Suppressor macrophage treated with lipopolysaccharide for 4 hours (primary cell): ENCODE measurements at regions not wholly inside any gene's neighbourhood (a gene's known extent, or its start where the extent isn't known, plus 50 kb on each side); places are given as distances from the start of the nearest gene placed in this dataset.
"Not testable (repeated sequence)": the region's sequence is repeated elsewhere in the genome, so short reads cannot be mapped to it uniquely, and the experiment has no call there.

ENCODE experiments used
- DNase-seq: peaks from one replicate; pipeline ENCODE4 v3.0.0-alpha.2; 2020

DNA sequence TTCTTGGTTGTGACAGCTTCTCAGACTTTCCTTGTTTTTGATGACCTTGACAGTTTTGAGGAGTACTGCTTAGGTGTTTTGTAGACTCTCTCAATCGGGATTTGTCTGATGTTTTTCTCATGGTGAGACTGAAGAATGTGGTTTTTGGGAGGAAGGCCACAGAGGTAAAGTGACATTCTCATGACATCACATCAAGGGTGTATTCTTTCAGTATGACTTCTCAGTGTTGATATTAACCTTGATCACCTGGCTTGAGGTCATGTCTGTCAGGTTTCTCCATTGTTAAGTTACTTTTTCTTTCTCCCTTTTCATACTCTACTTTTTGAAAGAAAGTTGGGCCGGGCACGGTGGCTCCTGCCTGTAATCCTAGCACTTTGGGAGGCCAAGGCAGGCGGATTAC lies 269.9 kb downstream of the ZNF37A start:
- not testable (repeated sequence) for DNase-seq

DNA sequence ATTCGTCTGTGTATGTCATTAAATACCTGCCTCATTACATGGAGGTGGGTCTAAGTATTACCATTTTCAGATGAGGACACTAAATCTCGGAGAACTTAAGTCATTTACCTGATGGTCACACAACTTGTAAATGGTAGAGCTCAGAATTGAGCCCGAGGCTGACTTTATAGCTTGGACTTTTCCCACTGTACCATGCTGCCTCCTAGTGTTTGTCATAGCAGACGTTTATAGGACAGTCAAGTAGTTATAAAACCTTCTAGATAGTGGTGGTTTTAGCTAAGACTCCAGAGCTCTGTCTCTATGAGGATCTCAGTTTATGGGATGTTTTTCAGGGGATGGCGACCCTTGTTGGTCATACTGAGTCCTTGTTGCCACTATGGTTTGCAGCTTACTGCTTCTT lies 271.8 kb downstream of the ZNF37A start:
- peak; percentile 37 for DNase-seq

DNA sequence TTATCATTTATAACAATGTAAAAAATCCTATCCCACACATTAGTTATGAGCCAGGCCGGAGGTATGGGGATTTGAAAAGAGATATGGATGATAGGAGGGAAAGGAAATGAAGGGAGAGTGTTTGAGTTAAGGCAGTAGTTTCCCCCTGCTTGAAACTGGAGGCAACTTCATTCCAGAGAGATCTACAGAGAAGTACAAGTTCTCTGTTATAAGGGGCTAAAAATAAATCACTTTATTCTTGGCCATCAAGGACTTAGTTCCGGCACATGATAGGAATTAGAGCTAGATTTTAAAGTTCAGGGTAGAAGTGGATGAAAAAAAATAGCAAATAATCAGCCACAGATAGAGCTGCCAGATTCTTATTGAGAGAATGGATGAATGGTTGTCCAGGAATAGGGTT lies 289.7 kb downstream of the ZNF37A start:
- DNase-seq = not testable (repeated sequence)

DNA sequence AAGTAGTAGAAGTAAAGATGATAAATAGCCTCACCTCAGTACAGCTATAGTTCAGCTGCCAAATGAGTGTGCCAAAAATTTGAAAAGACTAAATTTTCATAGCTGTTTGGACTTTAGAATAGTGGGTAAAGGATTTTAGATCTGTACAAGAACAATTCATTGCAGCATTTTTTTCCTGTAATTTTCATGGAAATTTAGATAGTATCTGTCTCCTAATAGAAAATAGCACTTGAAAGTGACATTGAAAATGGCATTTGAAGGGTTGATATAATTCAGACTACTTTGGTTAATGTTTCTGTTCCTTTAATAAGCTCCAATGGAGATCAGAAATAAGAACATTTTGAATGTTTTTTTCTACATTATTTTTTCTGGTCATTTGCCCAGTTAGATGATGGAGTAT lies 292.7 kb downstream of the ZNF37A start:
- DNase-seq = not testable (repeated sequence)

DNA sequence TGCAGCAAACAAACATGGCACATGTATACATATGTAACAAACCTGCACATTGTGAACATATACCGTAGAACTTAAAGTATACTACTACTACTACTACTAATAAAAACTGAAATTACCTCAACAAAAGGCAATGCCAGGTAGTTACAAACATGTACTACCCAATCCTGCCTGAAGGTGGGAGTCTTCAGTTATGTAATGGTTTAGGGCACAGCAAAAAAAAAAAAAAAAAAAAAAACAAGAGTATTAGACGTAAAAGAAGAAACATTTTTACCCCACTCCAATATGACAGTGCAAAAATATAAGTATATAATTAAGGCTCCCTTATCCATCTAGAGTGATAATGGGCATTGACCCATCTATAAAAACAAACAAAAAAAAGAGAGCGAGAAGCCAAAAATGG lies 296.6 kb downstream of the ZNF37A start:
- DNase-seq = peak; percentile 10

DNA sequence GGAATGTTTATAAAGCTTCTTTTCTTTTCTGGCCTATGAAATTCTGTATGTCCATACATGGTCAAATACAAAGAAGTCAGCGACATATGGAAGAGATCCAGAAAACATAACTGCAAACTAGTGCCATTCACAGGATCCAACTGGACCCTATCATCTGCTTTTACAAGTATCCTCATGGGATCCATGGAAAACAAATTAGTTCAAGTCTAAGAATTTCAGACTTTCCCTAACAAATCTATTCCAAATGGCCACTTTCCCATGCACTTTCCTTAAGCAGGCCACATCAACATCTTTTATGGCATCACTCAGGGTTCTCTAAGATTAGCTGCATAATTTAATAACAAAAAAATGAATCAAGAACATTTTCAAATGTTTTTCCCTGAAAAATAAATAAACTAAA lies 301.3 kb downstream of the ZNF37A start:
- not testable (repeated sequence) for DNase-seq

DNA sequence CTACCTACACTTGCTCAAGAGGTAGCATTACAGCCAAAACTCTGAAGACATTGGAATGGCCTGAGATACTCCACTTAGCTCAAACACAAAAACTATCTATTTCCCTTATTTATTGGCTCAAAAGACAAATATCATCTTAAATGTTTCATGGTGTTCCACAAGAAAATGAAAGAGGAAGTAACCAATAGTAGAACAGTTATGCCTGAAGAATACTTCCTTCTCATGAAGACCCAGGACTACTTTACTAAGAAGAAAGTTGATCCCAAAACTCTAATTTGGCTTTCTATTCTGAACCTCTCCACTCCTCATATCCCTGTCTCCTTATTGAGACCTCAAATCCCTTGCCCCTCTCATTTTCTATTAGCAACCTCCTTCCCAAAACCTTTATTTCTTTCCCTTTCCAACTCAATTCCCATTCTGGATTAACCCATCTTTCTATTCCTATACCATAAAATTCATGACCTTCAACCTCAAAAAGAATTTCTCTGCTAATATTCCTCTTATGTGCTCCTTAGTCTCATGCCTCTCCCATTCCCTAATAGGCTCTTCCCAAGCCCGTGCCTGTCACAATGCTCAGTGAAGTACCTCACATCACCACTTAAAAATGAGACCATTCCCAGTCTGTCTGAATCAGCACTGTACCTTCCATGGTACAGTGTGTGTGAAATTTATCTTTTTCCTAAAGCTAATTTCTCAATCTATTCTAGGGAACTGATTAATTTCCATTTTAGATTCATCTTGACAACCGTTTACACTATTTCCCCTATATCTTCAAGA lies 302.2 kb downstream of the ZNF37A start:
- peak; percentile 18 for DNase-seq

DNA sequence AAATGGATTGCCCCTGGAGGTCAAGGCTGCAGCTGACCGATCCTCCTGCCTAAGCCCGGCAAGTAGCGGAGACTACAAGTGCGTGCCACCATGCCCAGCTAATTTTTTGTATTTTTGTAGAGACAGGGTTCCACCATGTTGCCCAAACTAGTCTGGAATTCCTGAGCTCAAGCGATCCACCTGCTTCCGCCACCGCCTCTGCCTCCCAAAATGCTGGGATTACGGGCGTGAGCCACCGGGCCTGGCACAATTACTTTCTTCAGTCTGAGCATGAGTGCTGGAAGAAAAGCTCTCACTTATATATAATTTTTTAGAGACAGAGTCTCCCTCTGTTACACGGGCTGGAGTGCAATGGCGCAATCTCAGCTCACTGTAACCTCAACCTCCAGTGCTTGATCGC lies 307.4 kb downstream of the ZNF37A start:
- DNase-seq = not testable (repeated sequence)

DNA sequence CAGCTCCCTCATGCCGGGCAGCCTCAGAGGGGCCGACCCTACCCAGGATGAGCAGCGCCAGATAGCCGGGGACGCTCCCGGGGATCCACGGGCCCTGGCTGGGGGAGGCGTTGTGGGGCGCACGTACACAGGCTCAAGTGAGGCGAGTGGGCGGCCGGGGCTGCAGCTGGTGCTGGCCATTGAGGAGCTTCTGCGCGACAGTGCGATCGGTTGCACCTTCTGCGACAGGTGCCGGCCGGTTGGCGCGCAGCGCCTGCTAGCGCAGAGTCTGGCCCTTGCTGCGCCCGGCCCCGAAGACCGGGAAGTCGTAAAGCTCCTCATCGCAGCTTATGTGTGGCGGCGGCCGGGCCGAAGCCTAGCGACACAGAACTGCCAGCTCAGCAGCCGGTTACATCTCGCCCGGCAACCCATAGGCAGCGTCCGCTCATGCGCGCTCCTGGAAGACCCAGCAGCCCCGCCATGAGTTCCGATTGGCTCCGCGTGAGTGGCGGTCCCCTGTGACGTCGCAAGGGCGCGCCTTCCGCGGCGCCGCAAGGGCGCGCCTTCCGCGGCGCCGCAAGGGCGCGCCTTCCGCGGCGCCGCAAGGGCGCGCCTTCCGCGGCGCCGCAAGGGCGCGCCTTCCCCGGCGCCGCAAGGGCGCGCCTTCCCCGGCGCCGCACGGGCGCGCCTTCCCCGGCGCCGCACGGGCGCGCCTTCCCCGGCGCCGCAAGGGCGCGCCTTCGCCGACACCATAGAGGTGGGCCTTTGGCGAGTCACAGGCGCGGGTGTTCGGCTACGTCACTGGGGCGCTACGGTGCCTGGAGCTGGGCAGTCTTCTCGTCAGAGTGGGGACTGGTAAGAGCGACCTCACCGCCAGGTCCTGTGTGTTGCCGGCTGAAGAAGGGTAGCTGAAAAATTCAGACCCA lies 308.6 kb downstream of the ZNF37A start:
- DNase-seq = peak; percentile 95

DNA sequence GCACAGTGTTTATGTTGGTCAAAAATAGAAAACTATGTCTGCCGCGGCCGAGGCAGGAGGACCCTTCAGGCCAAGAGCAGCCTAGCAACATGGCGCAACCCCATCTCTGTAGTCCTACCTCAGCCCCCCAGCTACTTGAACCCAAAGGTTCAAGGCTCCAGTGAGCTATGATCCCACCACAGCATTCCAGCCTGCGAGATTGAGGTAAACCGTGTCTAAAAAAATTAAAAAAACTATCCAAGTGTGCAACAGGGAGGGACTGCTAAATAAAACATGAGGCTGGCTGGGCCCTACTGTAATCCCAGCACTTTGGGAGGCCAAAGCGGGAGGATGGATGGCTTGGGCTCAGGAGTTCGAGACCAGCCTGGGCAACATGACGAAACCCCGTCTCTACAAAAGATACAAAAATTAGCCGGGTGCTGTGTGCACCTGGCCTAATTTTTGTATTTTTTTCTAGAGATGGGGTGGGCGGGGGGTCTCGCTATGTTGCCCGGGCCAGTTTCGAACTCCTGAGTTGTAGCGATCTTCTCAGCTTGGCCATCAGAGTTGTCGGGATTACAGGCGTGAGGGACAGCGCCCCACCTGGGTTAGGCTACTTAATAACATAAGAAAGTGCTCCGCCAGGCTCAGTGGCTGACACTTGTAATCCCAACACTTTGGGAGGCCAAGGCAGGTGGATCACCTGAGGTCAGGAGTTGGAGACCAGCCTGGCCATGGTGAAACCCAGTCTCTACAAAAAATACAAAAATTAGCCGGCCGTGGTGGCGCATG lies 309.4 kb downstream of the ZNF37A start:
- not testable (repeated sequence) for DNase-seq

DNA sequence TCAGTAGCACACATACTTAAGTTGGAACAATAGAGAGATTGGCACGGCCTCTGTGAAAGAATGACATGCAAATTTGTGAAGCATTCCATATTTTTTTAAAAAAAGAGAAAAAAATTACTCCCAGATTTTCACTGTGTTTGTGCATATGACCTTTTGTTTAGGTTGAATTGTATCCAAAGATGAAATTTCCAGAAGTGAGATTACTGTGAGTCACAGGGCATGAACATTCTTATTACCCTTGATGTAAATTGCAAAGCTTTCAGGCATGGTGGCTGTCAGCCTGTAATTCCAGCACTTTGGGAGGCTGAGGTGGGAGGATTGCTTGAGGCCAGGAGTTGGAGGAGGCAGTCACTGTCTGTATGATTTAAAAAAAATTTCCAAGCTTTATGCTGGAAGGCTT lies 329.5 kb downstream of the ZNF37A start:
- DNase-seq = not testable (repeated sequence)

DNA sequence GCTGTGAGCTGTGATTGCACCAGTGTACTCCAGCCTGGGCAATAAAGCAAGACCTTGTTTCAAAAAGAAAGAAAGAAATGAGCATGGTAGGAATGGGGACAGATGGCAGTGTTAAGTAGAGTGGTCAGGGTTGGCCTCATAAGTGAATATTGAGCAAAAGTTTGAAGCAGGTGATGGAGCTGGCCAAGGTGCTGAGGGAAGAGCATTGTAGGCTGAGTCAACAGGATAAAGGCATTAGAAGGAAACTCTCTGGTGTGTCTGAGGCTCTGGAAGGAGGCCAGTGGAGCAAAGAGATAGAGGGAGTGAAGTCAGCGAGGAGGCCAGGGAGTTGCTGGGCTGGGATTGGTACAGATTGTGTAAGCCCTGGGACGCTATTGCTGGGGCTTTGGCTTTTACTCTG lies 336.1 kb downstream of the ZNF37A start:
- DNase-seq = not testable (repeated sequence)

DNA sequence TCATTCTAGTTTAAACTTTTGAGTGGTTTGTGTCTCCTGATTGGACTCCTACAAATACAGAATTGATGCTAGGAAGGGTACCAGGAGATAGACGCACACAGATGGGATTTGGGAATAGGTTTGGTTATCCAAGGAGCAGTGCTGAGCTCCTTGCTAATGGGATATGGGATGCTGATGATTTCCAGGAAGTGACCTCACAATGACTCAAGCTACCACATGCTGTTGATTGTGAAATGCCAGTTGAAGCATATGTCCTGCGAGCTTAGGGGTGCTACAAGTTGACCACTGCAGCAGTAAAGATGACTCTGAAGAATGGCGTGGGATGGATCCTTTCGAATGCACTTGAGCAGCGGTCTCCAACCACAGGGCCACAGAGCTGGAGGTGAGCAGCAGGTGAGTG lies 343.2 kb downstream of the ZNF37A start:
- DNase-seq = not testable (repeated sequence)

DNA sequence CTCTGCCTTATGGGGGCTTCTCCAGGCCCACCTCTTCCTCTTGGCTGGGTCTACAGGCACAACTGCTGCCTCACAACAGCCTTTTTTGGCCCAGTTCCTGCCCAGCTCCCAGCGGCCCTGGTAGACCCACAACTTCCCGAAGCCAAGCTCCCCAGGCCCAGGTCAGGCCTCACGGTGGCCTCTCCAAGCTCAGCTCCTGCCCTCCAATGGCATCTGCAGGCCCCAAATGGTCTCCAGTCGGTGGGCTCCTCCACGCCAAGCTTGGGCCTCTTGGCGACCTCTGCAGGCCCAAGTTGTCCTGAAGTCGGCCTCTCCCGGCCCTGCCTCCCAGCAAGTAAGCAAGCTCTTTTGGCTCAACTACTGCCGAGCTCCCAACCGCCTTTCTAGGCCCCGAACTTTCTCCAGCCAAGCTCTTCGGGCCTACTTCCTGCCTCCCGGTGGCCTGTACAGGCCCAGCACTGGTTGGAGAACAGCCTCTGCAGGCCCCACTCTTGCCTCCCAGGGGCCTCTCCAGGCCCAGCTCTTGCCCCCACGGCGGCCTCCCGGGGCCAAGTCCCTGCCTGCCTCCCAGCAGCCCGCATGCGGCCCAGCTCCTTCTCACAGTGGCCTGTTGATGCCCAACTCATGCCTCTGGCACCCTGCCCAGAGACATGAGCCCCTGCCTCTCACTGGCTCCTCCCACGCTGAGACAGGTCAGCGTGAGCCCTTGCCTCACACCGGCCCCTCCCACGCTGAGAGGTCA lies 354.6 kb downstream of the ZNF37A start:
- not testable (repeated sequence) for DNase-seq

DNA sequence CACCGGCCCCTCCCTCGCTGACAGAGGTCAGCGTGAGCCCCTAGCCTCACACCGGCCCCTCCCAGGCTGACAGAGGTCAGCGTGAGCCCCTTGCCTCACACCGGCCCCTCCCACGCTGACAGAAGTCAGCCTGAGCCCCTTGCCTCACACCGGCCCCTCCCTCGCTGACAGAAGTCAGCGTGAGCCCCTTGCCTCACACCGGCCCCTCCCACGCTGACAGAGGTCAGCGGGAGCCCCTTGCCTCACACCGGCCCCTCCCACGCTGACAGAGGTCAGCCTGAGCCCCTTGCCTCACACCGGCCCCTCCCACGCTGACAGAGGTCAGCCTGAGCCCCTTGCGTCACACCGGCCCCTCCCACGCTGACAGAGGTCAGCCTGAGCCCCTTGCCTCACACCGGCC lies 355.5 kb downstream of the ZNF37A start:
- DNase-seq = not testable (repeated sequence)

DNA sequence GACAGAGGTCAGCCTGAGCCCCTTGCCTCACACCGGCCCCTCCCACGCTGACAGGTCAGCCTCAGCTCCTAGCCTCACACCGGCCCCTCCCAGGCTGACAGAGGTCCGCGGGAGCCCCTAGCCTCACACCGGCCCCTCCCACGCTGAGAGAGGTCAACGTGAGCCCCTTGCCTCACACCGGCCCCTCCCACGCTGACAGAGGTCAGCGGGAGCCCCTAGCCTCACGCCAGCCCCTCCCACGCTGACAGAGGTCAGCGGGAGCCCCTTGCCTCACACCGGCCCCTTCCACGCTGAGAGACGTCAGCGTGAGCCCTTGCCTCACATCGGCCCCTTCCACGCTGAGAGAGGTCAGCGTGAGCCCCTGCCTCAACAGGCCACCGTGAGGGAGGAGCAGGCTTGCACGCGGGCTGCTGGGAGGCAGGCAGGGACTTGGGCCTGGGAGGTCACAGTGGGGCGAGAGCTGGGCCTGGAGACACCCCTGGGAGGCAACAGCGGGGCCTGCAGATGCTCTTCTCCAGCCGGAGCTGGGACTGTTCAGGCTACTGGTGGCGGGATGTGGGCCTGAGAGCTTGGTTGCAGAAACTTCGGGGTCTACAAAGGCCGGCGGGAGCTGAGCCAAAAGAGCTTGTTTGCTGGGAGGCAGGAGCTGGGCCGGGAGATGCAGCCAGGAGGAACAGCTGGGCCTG lies 356.4 kb downstream of the ZNF37A start:
- not testable (repeated sequence) for DNase-seq

DNA sequence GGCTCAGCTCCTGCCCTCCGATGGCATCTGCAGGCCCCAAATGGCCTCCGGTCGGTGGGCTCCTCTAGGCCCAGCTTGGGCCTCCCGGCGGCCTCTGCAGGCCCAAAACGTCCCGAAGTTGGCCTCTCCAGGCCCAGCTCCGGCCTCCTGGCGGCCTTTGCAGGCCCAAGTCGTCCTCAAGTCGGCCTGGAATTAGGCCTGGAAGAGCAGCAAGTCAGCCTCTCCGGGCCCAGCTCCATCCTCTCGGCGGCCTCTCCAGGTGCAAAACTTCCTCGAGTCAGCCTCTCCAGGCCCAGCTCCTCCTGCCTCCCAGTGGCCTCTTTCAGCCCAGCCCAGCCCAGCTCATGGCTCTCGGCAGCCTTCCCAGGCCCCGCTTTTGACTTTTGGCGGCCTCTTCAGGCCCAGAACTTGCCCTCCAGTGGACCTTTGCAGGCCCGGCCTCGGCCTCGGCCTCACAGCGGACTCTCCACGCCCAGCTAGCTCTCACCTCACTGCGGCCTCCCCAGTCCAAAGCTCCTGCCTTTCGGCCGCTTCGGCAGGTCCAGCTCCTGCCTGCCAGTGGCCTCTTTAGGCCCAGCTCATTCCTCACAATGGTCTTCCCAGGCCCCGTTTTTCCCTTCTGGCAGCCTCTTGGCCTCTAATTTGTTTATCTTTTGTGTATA lies 357.3 kb downstream of the ZNF37A start:
- DNase-seq = not testable (repeated sequence)
